HEK293 (cell line): ENCODE measurements at regions not wholly inside any gene's neighbourhood (a gene's known extent, or its start where the extent isn't known, plus 50 kb on each side); places are given as distances from the start of the nearest gene placed in this dataset.

ENCODE experiments used
- CTCF ChIA-PET: fragments of 350-600 bp; formaldehyde crosslinking; extraction: SDS; loops from one replicate; lab custom pipeline; 2021; ENCODE audit warnings: antibody characterized with exemption; lab: Yijun Ruan, JAX
- POLR2A ChIA-PET: fragments of 300-600 bp; formaldehyde crosslinking; extraction: SDS; loops from one replicate; lab custom pipeline; 2020; ENCODE audit warnings: antibody characterized with exemption, inconsistent platforms; lab: Yijun Ruan, JAX
- H3K27ac ChIP-seq: fragments of 200-500 bp; sonication (Bioruptor generic); 2 replicates; pipeline ENCODE4 v1.5.1; 2014; ENCODE audit warnings: low read depth, low read length, control low read depth, inconsistent platforms; ENCODE audit errors: extremely low read depth
- H3K36me3 ChIP-seq, 2 experiments: fragments of 200-500 bp in 1 of 2; sonication (Bioruptor generic) in 1 of 2; 1 replicate in 1 of 2; 2 replicates in 1 of 2; pipeline ENCODE4 v1.5.1; 2014 to 2017; ENCODE audit warnings: inconsistent platforms in 2 of 2, low read length in 2 of 2; ENCODE audit not compliant: control insufficient read depth in 2 of 2, insufficient read depth in 1 of 2
- H3K4me1 ChIP-seq: fragments of 200-500 bp; sonication (Bioruptor generic); 2 replicates; pipeline ENCODE4 v1.5.1; 2014; ENCODE audit warnings: mild to moderate bottlenecking, low read length, inconsistent platforms; ENCODE audit not compliant: control insufficient read depth, insufficient read depth
- H3K4me3 ChIP-seq: 2 replicates; pipeline ENCODE4 v1.5.1; 2011; ENCODE audit warnings: low read depth, mild to moderate bottlenecking, control low read depth, low read length, moderate library complexity
- H3K9me3 ChIP-seq: fragments of 200-500 bp; sonication (Bioruptor generic); 2 replicates; pipeline ENCODE4 v1.5.1; 2014; ENCODE audit warnings: low read depth, low read length, inconsistent platforms; ENCODE audit not compliant: control insufficient read depth, insufficient read depth
- GLIS1 ChIP-seq: fragments of 450-650 bp; formaldehyde crosslinking; IDR thresholded peaks from 2 replicates; pipeline ENCODE4 v1.5.1; 2016; ENCODE audit warnings: missing biosample characterization, missing genetic modification characterization
- KLF7 ChIP-seq: fragments of 450-650 bp; formaldehyde crosslinking; IDR thresholded peaks from 2 replicates; pipeline ENCODE4 v1.5.1; 2016; ENCODE audit warnings: missing biosample characterization, missing genetic modification characterization, borderline replicate concordance
- RBAK ChIP-seq: fragments of 450-650 bp; formaldehyde crosslinking; IDR thresholded peaks from 2 replicates; pipeline ENCODE4 v1.5.1; 2016; ENCODE audit warnings: missing biosample characterization, missing genetic modification characterization
- SETDB1 ChIP-seq: IDR thresholded peaks from one replicate; pipeline ENCODE4 v1.6.1; 2017; ENCODE audit warnings: mild to moderate bottlenecking, low read length, moderate library complexity, mixed read lengths; ENCODE audit not compliant: insufficient read length
- YY1 ChIP-seq: fragments of 450-650 bp; formaldehyde crosslinking; IDR thresholded peaks from 2 replicates; pipeline ENCODE4 v1.5.1; 2018; ENCODE audit warnings: missing biosample characterization, missing genetic modification characterization
- ZBTB1 ChIP-seq: fragments of 450-650 bp; formaldehyde crosslinking; IDR thresholded peaks from 2 replicates; pipeline ENCODE4 v1.5.1; 2016; ENCODE audit warnings: missing biosample characterization, missing genetic modification characterization
- ZFHX2 ChIP-seq: fragments of 450-650 bp; formaldehyde crosslinking; conservative IDR thresholded peaks from 2 replicates; pipeline ENCODE4 v1.5.1; 2016; ENCODE audit warnings: missing biosample characterization, missing genetic modification characterization
- ZFP37 ChIP-seq: fragments of 450-650 bp; formaldehyde crosslinking; IDR thresholded peaks from 2 replicates; pipeline ENCODE4 v1.5.1; 2016; ENCODE audit warnings: missing biosample characterization, missing genetic modification characterization
- ZNF10 ChIP-seq: fragments of 450-650 bp; formaldehyde crosslinking; IDR thresholded peaks from 2 replicates; pipeline ENCODE4 v1.5.1; 2017; ENCODE audit warnings: missing biosample characterization, missing genetic modification characterization
- ZNF114 ChIP-seq: fragments of 450-650 bp; formaldehyde crosslinking; IDR thresholded peaks from 2 replicates; pipeline ENCODE4 v1.5.0; 2017; ENCODE audit warnings: missing biosample characterization, missing genetic modification characterization
- ZNF140 ChIP-seq: fragments of 450-650 bp; formaldehyde crosslinking; IDR thresholded peaks from 2 replicates; pipeline ENCODE4 v1.5.1; 2016; ENCODE audit warnings: missing biosample characterization, missing genetic modification characterization
- ZNF146 ChIP-seq: fragments of 450-650 bp; formaldehyde crosslinking; IDR thresholded peaks from 2 replicates; pipeline ENCODE4 v1.5.1; 2016; ENCODE audit warnings: missing biosample characterization, missing genetic modification characterization
- ZNF155 ChIP-seq: fragments of 450-650 bp; formaldehyde crosslinking; IDR thresholded peaks from 2 replicates; pipeline ENCODE4 v1.5.1; 2016; ENCODE audit warnings: missing biosample characterization, missing genetic modification characterization
- ZNF423 ChIP-seq: fragments of 450-650 bp; formaldehyde crosslinking; IDR thresholded peaks from 2 replicates; pipeline ENCODE4 v1.5.1; 2016; ENCODE audit warnings: missing biosample characterization, missing genetic modification characterization
- ZNF473 ChIP-seq: fragments of 450-650 bp; formaldehyde crosslinking; IDR thresholded peaks from 2 replicates; pipeline ENCODE4 v1.5.1; 2017; ENCODE audit warnings: missing biosample characterization, missing genetic modification characterization
- ZNF529 ChIP-seq: fragments of 450-650 bp; formaldehyde crosslinking; IDR thresholded peaks from 2 replicates; pipeline ENCODE4 v1.5.1; 2017; ENCODE audit warnings: missing genetic modification characterization, missing biosample characterization; ENCODE audit not compliant: insufficient replicate concordance
- ZNF544 ChIP-seq: fragments of 450-650 bp; formaldehyde crosslinking; IDR thresholded peaks from 2 replicates; pipeline ENCODE4 v1.5.0; 2017; ENCODE audit warnings: missing biosample characterization, missing genetic modification characterization
- ZNF561 ChIP-seq: fragments of 450-650 bp; IDR thresholded peaks from 2 replicates; pipeline ENCODE4 v1.5.1; 2018; ENCODE audit warnings: missing biosample characterization, missing genetic modification characterization, borderline replicate concordance
- ZNF596 ChIP-seq: fragments of 450-650 bp; IDR thresholded peaks from 2 replicates; pipeline ENCODE4 v1.5.0; 2018; ENCODE audit warnings: missing biosample characterization, mild to moderate bottlenecking, missing genetic modification characterization, moderate library complexity
- ZNF701 ChIP-seq: fragments of 450-650 bp; formaldehyde crosslinking; IDR thresholded peaks from 2 replicates; pipeline ENCODE4 v1.5.1; 2016; ENCODE audit warnings: missing biosample characterization, missing genetic modification characterization
- ZNF777 ChIP-seq: fragments of 450-650 bp; formaldehyde crosslinking; IDR thresholded peaks from 2 replicates; pipeline ENCODE4 v1.5.1; 2017; ENCODE audit warnings: missing biosample characterization, missing genetic modification characterization, borderline replicate concordance
- ZNF791 ChIP-seq: fragments of 450-650 bp; formaldehyde crosslinking; IDR thresholded peaks from 2 replicates; pipeline ENCODE4 v1.5.1; 2016; ENCODE audit warnings: missing biosample characterization, missing genetic modification characterization
- ZNF830 ChIP-seq: fragments of 450-650 bp; IDR thresholded peaks from 2 replicates; pipeline ENCODE4 v1.5.0; 2018; ENCODE audit warnings: missing biosample characterization, missing genetic modification characterization, low read depth, mild to moderate bottlenecking, moderate library complexity
- TF ChIP-seq, protein P1 (sequence below): fragments of 450-650 bp; formaldehyde crosslinking; IDR thresholded peaks from 2 replicates; pipeline ENCODE4 v1.5.1; 2016; ENCODE audit warnings: missing biosample characterization, missing genetic modification characterization
- TF ChIP-seq, protein P2 (sequence below): fragments of 450-650 bp; formaldehyde crosslinking; IDR thresholded peaks from 2 replicates; pipeline ENCODE4 v1.5.1; 2016; ENCODE audit warnings: missing biosample characterization, missing genetic modification characterization
- TF ChIP-seq, protein P3 (sequence below): fragments of 450-650 bp; formaldehyde crosslinking; IDR thresholded peaks from 2 replicates; pipeline ENCODE4 v1.5.1; 2016; ENCODE audit warnings: missing biosample characterization, missing genetic modification characterization

DNA sequence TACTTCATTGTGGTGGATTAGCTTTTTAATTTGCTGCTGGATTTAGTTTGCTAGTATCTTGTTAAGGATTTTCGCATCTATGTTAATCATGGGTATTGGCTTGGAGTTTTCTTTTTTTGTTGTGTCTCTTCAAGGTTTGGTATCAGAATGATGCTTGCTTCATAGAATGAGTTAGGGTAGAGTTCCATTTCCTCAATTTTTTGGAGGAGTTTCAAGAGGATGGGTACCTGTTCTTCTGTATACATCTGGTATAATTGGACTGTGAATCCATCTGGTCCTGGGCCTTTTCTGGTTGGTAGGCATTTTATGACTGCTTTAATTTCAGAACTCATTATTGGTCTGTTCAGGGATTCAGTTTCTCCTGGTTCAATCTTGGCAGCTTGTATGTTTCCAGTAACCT, 335.6 kb downstream of the EDEM1 start (continued):
- TF ChIP-seq, protein P1, sequence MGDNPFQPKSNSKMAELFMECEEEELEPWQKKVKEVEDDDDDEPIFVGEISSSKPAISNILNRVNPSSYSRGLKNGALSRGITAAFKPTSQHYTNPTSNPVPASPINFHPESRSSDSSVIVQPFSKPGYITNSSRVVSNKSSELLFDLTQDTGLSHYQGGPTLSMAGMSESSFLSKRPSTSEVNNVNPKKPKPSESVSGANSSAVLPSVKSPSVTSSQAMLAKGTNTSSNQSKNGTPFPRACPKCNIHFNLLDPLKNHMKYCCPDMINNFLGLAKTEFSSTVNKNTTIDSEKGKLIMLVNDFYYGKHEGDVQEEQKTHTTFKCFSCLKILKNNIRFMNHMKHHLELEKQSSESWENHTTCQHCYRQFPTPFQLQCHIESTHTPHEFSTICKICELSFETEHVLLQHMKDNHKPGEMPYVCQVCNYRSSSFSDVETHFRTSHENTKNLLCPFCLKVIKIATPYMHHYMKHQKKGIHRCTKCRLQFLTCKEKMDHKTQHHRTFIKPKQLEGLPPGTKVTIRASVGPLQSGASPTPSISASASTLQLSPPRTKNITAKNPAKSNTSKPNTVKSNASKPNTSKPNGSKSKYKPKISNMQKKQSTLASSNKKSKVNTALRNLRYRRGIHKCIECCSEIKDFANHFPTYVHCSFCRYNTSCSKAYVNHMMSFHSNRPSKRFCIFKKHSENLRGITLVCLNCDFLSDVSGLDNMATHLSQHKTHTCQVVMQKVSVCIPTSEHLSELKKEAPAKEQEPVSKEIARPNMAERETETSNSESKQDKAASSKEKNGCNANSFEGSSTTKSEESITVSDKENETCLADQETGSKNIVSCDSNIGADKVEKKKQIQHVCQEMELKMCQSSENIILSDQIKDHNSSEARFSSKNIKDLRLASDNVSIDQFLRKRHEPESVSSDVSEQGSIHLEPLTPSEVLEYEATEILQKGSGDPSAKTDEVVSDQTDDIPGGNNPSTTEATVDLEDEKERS (tag by site-specific recombination) = no peak

DNA sequence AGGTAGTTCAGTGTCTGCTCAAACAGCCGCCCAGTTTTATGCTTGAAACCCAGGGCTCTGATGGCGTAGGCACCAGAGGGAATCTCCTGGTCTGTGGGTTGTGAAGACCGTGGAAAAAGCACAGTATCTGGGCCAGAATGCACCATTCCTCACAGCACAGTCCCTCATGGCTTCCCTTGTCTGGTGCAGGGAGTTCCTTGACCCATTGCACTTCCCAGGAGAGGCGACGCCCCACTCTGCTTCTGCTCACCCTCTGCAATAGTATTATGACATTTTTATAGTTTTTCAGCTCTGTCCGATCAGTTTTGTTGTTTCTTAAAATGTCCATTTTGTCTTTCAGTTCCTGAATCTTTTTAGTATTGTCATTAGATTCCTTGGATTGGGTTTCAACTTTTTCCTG, 343.5 kb downstream of the EDEM1 start:
- CTCF ChIA-PET = no interaction called here
- Histone ChIP-seq H3K27ac (no peak overlapping the region), H3K4me3 (no peak overlapping the region)
- TF ChIP-seq ZNF777 (tag by site-specific recombination) (no peak), ZNF10 (tag by site-specific recombination) (no peak), SETDB1 (no peak), YY1 (tag by site-specific recombination) (no peak), ZNF146 (tag by site-specific recombination) (no peak), ZFHX2 (tag by site-specific recombination) (no peak), ZNF114 (tag by site-specific recombination) (no peak), ZNF155 (tag by site-specific recombination) (no peak), ZNF423 (no peak), RBAK (tag by site-specific recombination) (no peak), ZNF140 (tag by site-specific recombination) (no peak), ZNF561 (tag by site-specific recombination) (no peak)
- TF ChIP-seq, protein P2, sequence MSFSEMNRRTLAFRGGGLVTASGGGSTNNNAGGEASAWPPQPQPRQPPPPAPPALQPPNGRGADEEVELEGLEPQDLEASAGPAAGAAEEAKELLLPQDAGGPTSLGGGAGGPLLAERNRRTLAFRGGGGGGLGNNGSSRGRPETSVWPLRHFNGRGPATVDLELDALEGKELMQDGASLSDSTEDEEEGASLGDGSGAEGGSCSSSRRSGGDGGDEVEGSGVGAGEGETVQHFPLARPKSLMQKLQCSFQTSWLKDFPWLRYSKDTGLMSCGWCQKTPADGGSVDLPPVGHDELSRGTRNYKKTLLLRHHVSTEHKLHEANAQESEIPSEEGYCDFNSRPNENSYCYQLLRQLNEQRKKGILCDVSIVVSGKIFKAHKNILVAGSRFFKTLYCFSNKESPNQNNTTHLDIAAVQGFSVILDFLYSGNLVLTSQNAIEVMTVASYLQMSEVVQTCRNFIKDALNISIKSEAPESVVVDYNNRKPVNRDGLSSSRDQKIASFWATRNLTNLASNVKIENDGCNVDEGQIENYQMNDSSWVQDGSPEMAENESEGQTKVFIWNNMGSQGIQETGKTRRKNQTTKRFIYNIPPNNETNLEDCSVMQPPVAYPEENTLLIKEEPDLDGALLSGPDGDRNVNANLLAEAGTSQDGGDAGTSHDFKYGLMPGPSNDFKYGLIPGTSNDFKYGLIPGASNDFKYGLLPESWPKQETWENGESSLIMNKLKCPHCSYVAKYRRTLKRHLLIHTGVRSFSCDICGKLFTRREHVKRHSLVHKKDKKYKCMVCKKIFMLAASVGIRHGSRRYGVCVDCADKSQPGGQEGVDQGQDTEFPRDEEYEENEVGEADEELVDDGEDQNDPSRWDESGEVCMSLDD (tag by site-specific recombination) = no peak
- TF ChIP-seq, all 188 proteins: peak for 0
- Histone ChIP-seq H3K36me3 (no peaks in the 10 kb centered on the region), H3K4me1 (no peaks in the 10 kb centered on the region), H3K9me3 (no peaks in the 10 kb centered on the region)
- POLR2A ChIA-PET = no interaction called here

DNA sequence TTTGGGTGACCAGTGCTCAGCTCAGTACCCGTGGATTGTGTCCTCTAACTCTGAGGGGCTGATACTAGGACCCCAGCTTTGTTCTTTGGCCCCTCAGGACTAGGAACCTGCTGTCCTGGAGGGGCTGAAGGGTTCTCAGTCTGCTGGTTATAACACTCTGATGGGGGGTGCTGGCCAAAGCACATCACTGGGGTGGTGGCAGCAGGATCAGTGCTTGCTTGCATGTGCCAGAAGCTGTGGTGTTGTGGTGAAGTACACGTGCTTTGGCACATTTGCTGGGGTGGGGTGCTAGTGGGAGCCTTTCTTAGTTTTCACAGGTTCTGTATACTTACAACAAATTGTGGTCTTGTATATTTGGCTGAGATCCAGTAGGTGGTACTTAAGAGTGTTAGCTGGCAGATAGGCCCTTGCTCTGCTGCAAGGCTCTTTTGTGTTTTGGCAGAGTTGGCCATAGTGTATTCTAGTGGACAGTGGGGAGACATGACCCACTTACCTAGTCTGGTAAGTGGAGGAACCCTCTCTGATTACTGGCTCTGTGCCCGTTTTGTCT, 344.3 kb downstream of the EDEM1 start:
- ChIA-PET POLR2A (no interaction called here), CTCF (no interaction called here)
- Histone ChIP-seq H3K36me3 (no peaks in the 10 kb centered on the region), H3K4me3 (no peak overlapping the region), H3K4me1 (no peaks in the 10 kb centered on the region), H3K27ac (no peak overlapping the region), H3K9me3 (no peaks in the 10 kb centered on the region)
- no peak for TF ChIP-seq ZNF791 (tag by site-specific recombination)
- TF ChIP-seq ZNF529 (tag by site-specific recombination) = no peak
- TF ChIP-seq ZFP37 = no peak
- TF ChIP-seq KLF7 (tag by site-specific recombination) = no peak
- no peak for TF ChIP-seq ZNF830
- TF ChIP-seq ZNF596 (tag by site-specific recombination) = no peak
- TF ChIP-seq GLIS1 (tag by site-specific recombination) = no peak
- TF ChIP-seq, protein P3, sequence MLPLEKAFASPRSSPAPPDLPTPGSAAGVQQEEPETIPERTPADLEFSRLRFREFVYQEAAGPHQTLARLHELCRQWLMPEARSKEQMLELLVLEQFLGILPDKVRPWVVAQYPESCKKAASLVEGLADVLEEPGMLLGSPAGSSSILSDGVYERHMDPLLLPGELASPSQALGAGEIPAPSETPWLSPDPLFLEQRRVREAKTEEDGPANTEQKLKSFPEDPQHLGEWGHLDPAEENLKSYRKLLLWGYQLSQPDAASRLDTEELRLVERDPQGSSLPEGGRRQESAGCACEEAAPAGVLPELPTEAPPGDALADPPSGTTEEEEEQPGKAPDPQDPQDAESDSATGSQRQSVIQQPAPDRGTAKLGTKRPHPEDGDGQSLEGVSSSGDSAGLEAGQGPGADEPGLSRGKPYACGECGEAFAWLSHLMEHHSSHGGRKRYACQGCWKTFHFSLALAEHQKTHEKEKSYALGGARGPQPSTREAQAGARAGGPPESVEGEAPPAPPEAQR (tag by site-specific recombination) = no peak
- TF ChIP-seq ZNF701 = no peak
- no peak for TF ChIP-seq ZNF544 (tag by site-specific recombination)
- no peak for TF ChIP-seq ZBTB1
- no peak for TF ChIP-seq ZNF473
